ENCODE measurements at regions not wholly inside any gene's neighbourhood (a gene's known extent, or its start where the extent isn't known, plus 50 kb on each side); places are given as distances from the start of the nearest gene placed in this dataset.
"Not testable (repeated sequence)": the region's sequence is repeated elsewhere in the genome, so short reads cannot be mapped to it uniquely, and the experiment has no call there.

GRCh38 chr6:37078814-37079213 lies 73.4 kb downstream of the FGD2 start:
- intact Hi-C loops (cut with DNase I, micrococcal nuclease): no loop called here
- ATAC-seq (no peak), DNase-seq (no peak)

GRCh38 chr6:37081042-37081607 lies 75.7 kb downstream of the FGD2 start:
- ATAC-seq: no peak
- no peak for DNase-seq
- intact Hi-C loops (cut with DNase I, micrococcal nuclease): no loop called here

GRCh38 chr6:37082390-37083130 lies 77.1 kb downstream of the FGD2 start:
- DNase-seq (no peak), ATAC-seq (no peak)
- intact Hi-C loops (cut with DNase I, micrococcal nuclease): no loop called here

- peak; percentile 66 for ATAC-seq
- intact Hi-C loops (cut with DNase I, micrococcal nuclease): no loop called here
These were observed 78.0 kb downstream of the FGD2 start for GRCh38 chr6:37083243-37084138.

GRCh38 chr6:37084665-37085064 lies 79.2 kb downstream of the FGD2 start:
- ATAC-seq; intact Hi-C loops (cut with DNase I, micrococcal nuclease); DNase-seq: not testable (repeated sequence)

More at GRCh38 chr6:37083243-37084138, 78.0 kb downstream of the FGD2 start:
- peak; percentile 42 to 74 for DNase-seq

- ATAC-seq (no peak), DNase-seq (no peak)
- intact Hi-C loops (cut with DNase I, micrococcal nuclease): no loop called here
These were observed 79.7 kb downstream of the FGD2 start for GRCh38 chr6:37085198-37085597.

GRCh38 chr6:37088897-37089296 lies 81.1 kb upstream of the PIM1 start:
- ATAC-seq (peak; percentile 11), DNase-seq (no peak)
- intact Hi-C loops (cut with DNase I, micrococcal nuclease): no loop called here

GRCh38 chr6:37089783-37090182 lies 80.2 kb upstream of the PIM1 start:
- DNase-seq: no peak
- ATAC-seq: no peak
- intact Hi-C loops (cut with DNase I, micrococcal nuclease): no loop called here

- ATAC-seq; DNase-seq; intact Hi-C loops (cut with DNase I, micrococcal nuclease): not testable (repeated sequence)
These were observed 78.8 kb upstream of the PIM1 start for GRCh38 chr6:37091104-37091503.

- DNase-seq; ATAC-seq; intact Hi-C loops (cut with DNase I, micrococcal nuclease): not testable (repeated sequence)
These were observed 78.4 kb upstream of the PIM1 start for GRCh38 chr6:37091586-37091985.

- intact Hi-C loops (cut with DNase I, micrococcal nuclease): no loop called here
- DNase-seq (no peak), ATAC-seq (no peak)
These were observed 76.8 kb upstream of the PIM1 start for GRCh38 chr6:37092923-37093727.

GRCh38 chr6:37093728-37094069 lies 76.3 kb upstream of the PIM1 start:
- intact Hi-C loops (cut with DNase I, micrococcal nuclease): no loop called here

GRCh38 chr6:37095997-37096396 lies 74.0 kb upstream of the PIM1 start:
- DNase-seq (no peak), ATAC-seq (no peak)
- intact Hi-C loops (cut with DNase I, micrococcal nuclease): no loop called here

More at GRCh38 chr6:37093728-37094069, 76.3 kb upstream of the PIM1 start:
- ATAC-seq (no peak), DNase-seq (no peak)

- intact Hi-C loops (cut with DNase I, micrococcal nuclease): no loop called here
- ATAC-seq (no peak), DNase-seq (no peak)
These were observed 72.6 kb upstream of the PIM1 start for GRCh38 chr6:37097335-37097734.

- intact Hi-C loops (cut with DNase I, micrococcal nuclease): no loop called here
- ATAC-seq (no peak), DNase-seq (no peak)
These were observed 70.5 kb upstream of the PIM1 start for GRCh38 chr6:37099442-37099841.

- intact Hi-C loops (cut with DNase I, micrococcal nuclease): no loop called here
- no peak for ATAC-seq
These were observed 69.2 kb upstream of the PIM1 start for GRCh38 chr6:37100745-37101144.

GRCh38 chr6:37101991-37102298 lies 68.0 kb upstream of the PIM1 start:
- DNase-seq (no peak), ATAC-seq (no peak)
- intact Hi-C loops (cut with DNase I, micrococcal nuclease): no loop called here

More at GRCh38 chr6:37100745-37101144, 69.2 kb upstream of the PIM1 start:
- DNase-seq: no peak

- DNase-seq (peak; percentile 78 to 87), ATAC-seq (peak; percentile 62)
- intact Hi-C loops (cut with DNase I, micrococcal nuclease): no loop called here
These were observed 67.4 kb upstream of the PIM1 start for GRCh38 chr6:37102299-37103168.
